Kidney (tissue), 13 donors: ENCODE measurements at regions not wholly inside any gene's neighbourhood (a gene's known extent, or its start where the extent isn't known, plus 50 kb on each side); places are given as distances from the start of the nearest gene placed in this dataset.
A peak's percentile ranks its signal among the peaks of the same experiment; 100 is the strongest.

Experiments used
- DNase-seq, 5 donors: peaks; one replicate each; pipeline ENCODE4 v3.0.0-alpha.2; 2013 to 2020
- FAIRE-seq: peaks from 2 replicates; lab custom pipeline; 2012; peaks lifted over from hg19 to GRCh38; lab: Jason Lieb, UNC
- H3K27ac ChIP-seq, 2 donors: one replicate each; pipeline ENCODE4 v1.7.0; 2013; ENCODE audit warnings: low read depth in 2 of 2, low read length in 2 of 2, inconsistent platforms in 1 of 2
- H3K27me3 ChIP-seq: one replicate; pipeline ENCODE4 v1.7.1; 2013; ENCODE audit warnings: low read length, inconsistent platforms; ENCODE audit not compliant: control insufficient read depth, insufficient read depth
- H3K36me3 ChIP-seq, 3 donors: one replicate each; pipeline versions ENCODE4 v1.7.0 to v1.7.1; 2013; ENCODE audit warnings: low read length in 3 of 3, control low read depth in 1 of 3, inconsistent platforms in 1 of 3; ENCODE audit not compliant: insufficient read depth in 3 of 3, control insufficient read depth in 2 of 3
- H3K4me1 ChIP-seq, 3 donors: one replicate each; pipeline versions ENCODE4 v1.7.0 to v1.7.1; 2013; ENCODE audit warnings: low read length in 3 of 3, inconsistent platforms in 1 of 3, low read depth in 1 of 3; ENCODE audit not compliant: control insufficient read depth in 2 of 3, insufficient read depth in 2 of 3
- H3K4me3 ChIP-seq, 3 donors: one replicate each; pipeline versions ENCODE4 v1.7.0 to v1.8.1; 2013; ENCODE audit warnings: low read length in 3 of 3, control low read depth in 1 of 3, inconsistent platforms in 1 of 3
- H3K9ac ChIP-seq, 3 donors: one replicate each; pipeline versions ENCODE4 v1.7.0 to v1.7.1; 2013; ENCODE audit warnings: low read length in 3 of 3, control low read depth in 1 of 3, inconsistent platforms in 1 of 3
- H3K9me3 ChIP-seq, 3 donors: one replicate each; pipeline versions ENCODE4 v1.7.0 to v1.7.1; 2013; ENCODE audit warnings: low read length in 3 of 3, control low read depth in 1 of 3, inconsistent platforms in 1 of 3; ENCODE audit not compliant: control insufficient read depth in 2 of 3, insufficient read depth in 1 of 3
- CTCF ChIP-seq: IDR thresholded peaks from 3 replicates; pipeline ENCODE4 v1.5.1; 2012; ENCODE audit warnings: mild to moderate bottlenecking, moderate library complexity, borderline replicate concordance; ENCODE audit not compliant: insufficient read depth; ENCODE audit errors: extremely low read depth
- intact Hi-C: fragments of 100-400 bp; cut with DNase I; formaldehyde crosslinking; loops from one replicate; pipeline ENCODE4 v1.11.1; 2022
- donor health status: control.
- donor health status: control.
- donor health status: control.
- donor health status: control.
- donor health status: control.
- donor health status: DM: yes; HTN: yes; CAD: no.
- donor health status: Normal renal cell carcinoma (clear cell type).

GRCh38 chr4:24262084-24262483 is 322.3 kb downstream of the DHX15 start:
- Histone ChIP-seq H3K9ac (no peak overlapping the region), H3K36me3 (no peaks in the 10 kb centered on the region), H3K4me1 (no peaks in the 10 kb centered on the region), H3K27ac (no peak overlapping the region), H3K27me3 (no peaks in the 10 kb centered on the region), H3K9me3 (no peaks in the 10 kb centered on the region), H3K4me3 (peak overlapping the region in 1 of 3 donors; percentile 24)
- FAIRE-seq, result no peak
- intact Hi-C loops, result no loop called here
- no peak for TF ChIP-seq CTCF
- DNase-seq, result no peak

- intact Hi-C loops, result no loop called here
- FAIRE-seq (no peak), DNase-seq (no peak)
- Histone ChIP-seq H3K4me3 (no peak overlapping the region), H3K27me3 (no peaks in the 10 kb centered on the region), H3K27ac (no peak overlapping the region), H3K9ac (no peak overlapping the region), H3K36me3 (no peaks in the 10 kb centered on the region), H3K4me1 (no peaks in the 10 kb centered on the region), H3K9me3 (no peaks in the 10 kb centered on the region)
- TF ChIP-seq CTCF, result no peak
These were observed 323.3 kb downstream of the DHX15 start for GRCh38 chr4:24260923-24261564.

GRCh38 chr4:24260133-24260715 is 324.1 kb downstream of the DHX15 start:
- H3K4me3 ChIP-seq, result no peak overlapping the region
- H3K9ac ChIP-seq, result no peak overlapping the region
- no peak for TF ChIP-seq CTCF
- FAIRE-seq, result no peak
- intact Hi-C loops, result no loop called here
- H3K36me3 ChIP-seq, result no peaks in the 10 kb centered on the region
- no peak overlapping the region for H3K27ac ChIP-seq
- H3K9me3 ChIP-seq, result no peaks in the 10 kb centered on the region
- no peaks in the 10 kb centered on the region for H3K27me3 ChIP-seq
- H3K4me1 ChIP-seq, result no peaks in the 10 kb centered on the region
- no peak for DNase-seq
